ENCODE measurements at regions not wholly inside any gene's neighbourhood (a gene's known extent, or its start where the extent isn't known, plus 50 kb on each side); places are given as distances from the start of the nearest gene placed in this dataset.

GRCh38 chr9:95796029-95796428, 79.5 kb upstream of the ERCC6L2 start (continued):
- no peak for TF ChIP-seq FOXP4 (CRISPR knock-in tag; IDR thresholded peaks at IDR 0.05)
- TF ChIP-seq SMAD3 (CRISPR knock-in tag; IDR thresholded peaks at IDR 0.05; ENCODE audit: borderline replicate concordance) = no peak
- TF ChIP-seq JAZF1 (CRISPR knock-in tag; IDR thresholded peaks at IDR 0.05) = no peak
- no peak for TF ChIP-seq ZNF219 (CRISPR knock-in tag; IDR thresholded peaks at IDR 0.05; ENCODE audit: borderline replicate concordance)
- TF ChIP-seq E2F4 (CRISPR knock-in tag; IDR thresholded peaks at IDR 0.05; ENCODE audit: borderline replicate concordance, low read depth) = no peak
- no peak for TF ChIP-seq TCF7 (CRISPR knock-in tag; IDR thresholded peaks at IDR 0.05; ENCODE audit: low read depth)
- TF ChIP-seq GRHL2 (CRISPR knock-in tag; IDR thresholded peaks at IDR 0.05; ENCODE audit: insufficient replicate concordance, severe bottlenecking) = no peak
- TF ChIP-seq ZBTB43 (CRISPR knock-in tag; IDR thresholded peaks at IDR 0.05) = no peak
- no peak for TF ChIP-seq MAX (CRISPR knock-in tag; IDR thresholded peaks at IDR 0.05)
- no peak for TF ChIP-seq JUN (CRISPR knock-in tag; IDR thresholded peaks at IDR 0.05)
- no peak for TF ChIP-seq CREB1 (CRISPR knock-in tag; IDR thresholded peaks at IDR 0.05)

- no peak for ATAC-seq
- TF ChIP-seq SP1 (CRISPR knock-in tag; conservative IDR thresholded peaks at IDR 0.05) (no peak), OVOL2 (CRISPR knock-in tag; IDR thresholded peaks at IDR 0.05; ENCODE audit: borderline replicate concordance) (no peak), MXD4 (CRISPR knock-in tag; IDR thresholded peaks at IDR 0.05; ENCODE audit: borderline replicate concordance) (no peak), STAT6 (CRISPR knock-in tag; conservative IDR thresholded peaks at IDR 0.05; ENCODE audit: low read depth) (no peak), NFATC4 (CRISPR knock-in tag; IDR thresholded peaks at IDR 0.05) (no peak), USF2 (CRISPR knock-in tag; IDR thresholded peaks at IDR 0.05) (no peak), ZNF281 (CRISPR knock-in tag; IDR thresholded peaks at IDR 0.05) (no peak), ETV6 (CRISPR knock-in tag; IDR thresholded peaks at IDR 0.05) (no peak), ZBTB21 (CRISPR knock-in tag; IDR thresholded peaks at IDR 0.05; ENCODE audit: borderline replicate concordance) (no peak), ATF3 (CRISPR knock-in tag; conservative IDR thresholded peaks at IDR 0.05) (no peak), ZBTB43 (CRISPR knock-in tag; IDR thresholded peaks at IDR 0.05) (no peak)
- Mint-ChIP-seq H3K4me1 (peaks cover 9% of the 10 kb centered on the region), H3K9me3 (no peaks in the 10 kb centered on the region), H3K27ac (no peak overlapping the region), H3K36me3 (no peaks in the 10 kb centered on the region), H3K4me3 (no peak overlapping the region), H3K27me3 (ENCODE audit: low read depth) (no peaks in the 10 kb centered on the region)
- POLR2A ChIA-PET = no interaction called here
- CTCF ChIA-PET = no interaction called here
- no peak for DNase-seq (ENCODE audit: low spot score)
Measured at GRCh38 chr9:95793924-95794828, 81.3 kb upstream of the ERCC6L2 start.

Data from WTC11 (cell line).